ENCODE measurements at regions not wholly inside any gene's neighbourhood (a gene's known extent, or its start where the extent isn't known, plus 50 kb on each side); places are given as distances from the start of the nearest gene placed in this dataset.

GRCh38 chr2:8039732-8040131 lies 642.1 kb upstream of the ID2 start:
- Histone ChIP-seq H3K36me3 (ENCODE audit: insufficient read depth, low read length, poor library complexity, severe bottlenecking) (no peaks in the 10 kb centered on the region), H3K4me3 (ENCODE audit: low read depth, low read length, poor library complexity, severe bottlenecking) (no peak overlapping the region), H3K4me1 (ENCODE audit: insufficient read depth, low read length, poor library complexity, severe bottlenecking) (no peaks in the 10 kb centered on the region), H3K27ac (ENCODE audit: low read depth, low read length, poor library complexity, severe bottlenecking) (no peak overlapping the region), H3K9me3 (ENCODE audit: low read depth, low read length, poor library complexity, severe bottlenecking) (no peaks in the 10 kb centered on the region), H3K27me3 (replicated peaks; ENCODE audit: insufficient read depth, low read depth, low read length, poor library complexity) (no peaks in the 10 kb centered on the region)
- ChIA-PET CTCF (no interaction called here), POLR2A (ENCODE audit: low non-redundant PET) (no interaction called here)
- intact Hi-C loops (cut with micrococcal nuclease; ENCODE audit: unreplicated experiment), result no loop called here
- TF ChIP-seq EZH2 (IDR thresholded peaks at IDR 0.05; ENCODE audit: borderline replicate concordance, low read depth, low read length, poor library complexity, severe bottlenecking), result no peak
- TF ChIP-seq CTCF (conservative IDR thresholded peaks at IDR 0.05; ENCODE audit: low read depth, low read length), result no peak
- no peak for DNase-seq (ENCODE audit: low spot score)
- BruUV-seq (replicated peaks), result no TSS peak

GRCh38 chr2:8043295-8043694 lies 638.6 kb upstream of the ID2 start:
- no peaks in the 10 kb centered on the region for H3K27me3 ChIP-seq (replicated peaks; ENCODE audit: insufficient read depth, low read depth, low read length, poor library complexity)
- DNase-seq (ENCODE audit: low spot score), result no peak
- no peak for TF ChIP-seq CTCF (conservative IDR thresholded peaks at IDR 0.05; ENCODE audit: low read depth, low read length)
- no peak overlapping the region for H3K27ac ChIP-seq (ENCODE audit: low read depth, low read length, poor library complexity, severe bottlenecking)
- H3K36me3 ChIP-seq (ENCODE audit: insufficient read depth, low read length, poor library complexity, severe bottlenecking), result no peaks in the 10 kb centered on the region
- no TSS peak for BruUV-seq (replicated peaks)
- POLR2A ChIA-PET (ENCODE audit: low non-redundant PET), result no interaction called here
- no peaks in the 10 kb centered on the region for H3K9me3 ChIP-seq (ENCODE audit: low read depth, low read length, poor library complexity, severe bottlenecking)
- CTCF ChIA-PET, result no interaction called here
- intact Hi-C loops (cut with micrococcal nuclease; ENCODE audit: unreplicated experiment), result no loop called here
- H3K4me1 ChIP-seq (ENCODE audit: insufficient read depth, low read length, poor library complexity, severe bottlenecking), result no peaks in the 10 kb centered on the region
- no peak overlapping the region for H3K4me3 ChIP-seq (ENCODE audit: low read depth, low read length, poor library complexity, severe bottlenecking)

- intact Hi-C loops (cut with micrococcal nuclease; ENCODE audit: unreplicated experiment), result no loop called here
- no peak overlapping the region for H3K4me3 ChIP-seq (ENCODE audit: low read depth, low read length, poor library complexity, severe bottlenecking)
- no TSS peak for BruUV-seq (replicated peaks)
- CTCF ChIA-PET, result interaction anchor here (0.7 kb wide), 1 partner anchor 41 kb away, joined by 9 read pairs; no protein-coding TSS in a partner anchor
- H3K27ac ChIP-seq (ENCODE audit: low read depth, low read length, poor library complexity, severe bottlenecking), result no peak overlapping the region
- POLR2A ChIA-PET (ENCODE audit: low non-redundant PET), result no interaction called here
- H3K36me3 ChIP-seq (ENCODE audit: insufficient read depth, low read length, poor library complexity, severe bottlenecking), result no peaks in the 10 kb centered on the region
- no peaks in the 10 kb centered on the region for H3K27me3 ChIP-seq (replicated peaks; ENCODE audit: insufficient read depth, low read depth, low read length, poor library complexity)
- no peaks in the 10 kb centered on the region for H3K9me3 ChIP-seq (ENCODE audit: low read depth, low read length, poor library complexity, severe bottlenecking)
- no peaks in the 10 kb centered on the region for H3K4me1 ChIP-seq (ENCODE audit: insufficient read depth, low read length, poor library complexity, severe bottlenecking)
- no peak for DNase-seq (ENCODE audit: low spot score)
- TF ChIP-seq CTCF (conservative IDR thresholded peaks at IDR 0.05; ENCODE audit: low read depth, low read length) (no peak), EZH2 (IDR thresholded peaks at IDR 0.05; ENCODE audit: borderline replicate concordance, low read depth, low read length, poor library complexity, severe bottlenecking) (no peak)
Observed at GRCh38 chr2:8044046-8044594, 637.7 kb upstream of the ID2 start.
